Panc1 (cell line): ENCODE measurements at regions not wholly inside any gene's neighbourhood (a gene's known extent, or its start where the extent isn't known, plus 50 kb on each side); places are given as distances from the start of the nearest gene placed in this dataset.

Source experiments
- TCF7L2 ChIP-seq: IDR thresholded peaks from 2 replicates; pipeline ENCODE4 v1.6.1; 2011; ENCODE audit warnings: mild to moderate bottlenecking, low read depth, low read length, inconsistent platforms
- TF ChIP-seq, protein P1 (sequence below): fragments of 450-650 bp; IDR thresholded peaks from 2 replicates; pipeline ENCODE4 v1.5.1; 2017; ENCODE audit warnings: mild to moderate bottlenecking

DNA sequence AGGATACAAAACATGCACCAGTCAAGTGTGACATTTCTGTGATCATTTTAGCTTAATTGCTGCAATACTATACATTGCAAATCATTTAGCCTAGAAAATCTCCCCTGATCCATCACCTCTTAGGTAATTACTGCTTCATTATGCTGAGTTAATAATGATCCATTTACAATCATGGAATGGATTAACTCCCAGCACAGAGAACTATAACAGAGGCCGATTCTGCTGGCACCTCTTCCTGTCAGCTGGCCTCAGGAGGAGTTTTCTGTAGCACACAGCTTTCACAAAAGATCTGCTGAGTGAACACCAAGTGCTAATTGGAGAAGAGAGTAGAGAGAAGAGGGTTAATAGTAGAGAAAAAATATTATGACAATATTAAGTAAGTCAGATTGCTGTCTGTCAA lies 591.8 kb upstream of the KIRREL3 start:
- TF ChIP-seq, protein P1, sequence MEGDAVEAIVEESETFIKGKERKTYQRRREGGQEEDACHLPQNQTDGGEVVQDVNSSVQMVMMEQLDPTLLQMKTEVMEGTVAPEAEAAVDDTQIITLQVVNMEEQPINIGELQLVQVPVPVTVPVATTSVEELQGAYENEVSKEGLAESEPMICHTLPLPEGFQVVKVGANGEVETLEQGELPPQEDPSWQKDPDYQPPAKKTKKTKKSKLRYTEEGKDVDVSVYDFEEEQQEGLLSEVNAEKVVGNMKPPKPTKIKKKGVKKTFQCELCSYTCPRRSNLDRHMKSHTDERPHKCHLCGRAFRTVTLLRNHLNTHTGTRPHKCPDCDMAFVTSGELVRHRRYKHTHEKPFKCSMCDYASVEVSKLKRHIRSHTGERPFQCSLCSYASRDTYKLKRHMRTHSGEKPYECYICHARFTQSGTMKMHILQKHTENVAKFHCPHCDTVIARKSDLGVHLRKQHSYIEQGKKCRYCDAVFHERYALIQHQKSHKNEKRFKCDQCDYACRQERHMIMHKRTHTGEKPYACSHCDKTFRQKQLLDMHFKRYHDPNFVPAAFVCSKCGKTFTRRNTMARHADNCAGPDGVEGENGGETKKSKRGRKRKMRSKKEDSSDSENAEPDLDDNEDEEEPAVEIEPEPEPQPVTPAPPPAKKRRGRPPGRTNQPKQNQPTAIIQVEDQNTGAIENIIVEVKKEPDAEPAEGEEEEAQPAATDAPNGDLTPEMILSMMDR, result no peak
- no peak for TF ChIP-seq TCF7L2
